HG03095 (cell line): ENCODE measurements at regions not wholly inside any gene's neighbourhood (a gene's known extent, or its start where the extent isn't known, plus 50 kb on each side); places are given as distances from the start of the nearest gene placed in this dataset.

Source experiments
- ATAC-seq: cut with Tn5 transposase; IDR thresholded peaks from one replicate; pipeline ENCODE4 v1.9.1; 2021; ENCODE audit warnings: moderate library complexity; ENCODE audit not compliant: unreplicated experiment

DNA sequence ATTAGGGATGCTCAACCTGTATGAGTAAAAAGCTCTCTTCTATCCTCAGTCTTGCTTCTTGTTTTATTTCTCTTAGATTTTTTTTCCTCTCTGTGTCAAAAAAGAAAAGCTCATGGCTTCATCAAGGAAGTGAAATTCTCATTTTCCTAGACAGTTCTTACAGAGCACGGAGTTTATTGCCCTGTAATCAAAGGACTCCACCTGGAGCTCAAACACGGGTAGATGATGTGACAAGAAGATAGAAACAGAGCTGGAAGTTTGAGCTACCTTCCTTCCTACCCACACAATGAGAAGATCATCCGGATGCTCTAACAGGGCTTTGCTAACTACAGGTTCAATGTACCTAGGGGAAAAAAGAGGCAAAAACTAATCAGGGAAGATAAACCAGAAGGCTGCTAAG is 564.8 kb downstream of the MED13L start:
- ATAC-seq, result no peak

- ATAC-seq, result no peak
These were observed 567.4 kb downstream of the MED13L start for GRCh38 chr12:115710104-115710564.

DNA sequence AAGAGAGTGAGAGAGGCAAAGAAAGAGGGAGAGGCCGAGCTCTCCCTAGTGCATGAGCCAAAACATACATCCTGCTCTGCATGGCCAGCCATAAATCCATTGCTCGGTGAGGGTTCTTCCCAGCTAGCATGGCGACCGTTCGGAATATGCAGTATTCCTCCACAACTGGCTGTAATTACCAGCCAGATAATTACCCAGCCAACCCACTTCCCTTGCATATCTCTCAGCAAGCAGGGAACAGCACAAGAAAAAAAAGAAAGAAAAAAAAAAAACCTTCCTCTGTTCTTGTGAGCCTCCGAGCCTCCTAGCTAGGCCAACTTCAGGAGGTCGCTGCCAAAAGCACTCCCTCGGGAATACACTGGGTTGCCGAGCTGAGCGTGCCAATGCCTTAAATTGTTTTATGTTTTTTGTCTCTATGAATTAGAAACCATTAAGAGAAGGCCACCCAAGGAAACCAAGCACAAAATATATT is 567.9 kb downstream of the MED13L start:
- no peak for ATAC-seq

DNA sequence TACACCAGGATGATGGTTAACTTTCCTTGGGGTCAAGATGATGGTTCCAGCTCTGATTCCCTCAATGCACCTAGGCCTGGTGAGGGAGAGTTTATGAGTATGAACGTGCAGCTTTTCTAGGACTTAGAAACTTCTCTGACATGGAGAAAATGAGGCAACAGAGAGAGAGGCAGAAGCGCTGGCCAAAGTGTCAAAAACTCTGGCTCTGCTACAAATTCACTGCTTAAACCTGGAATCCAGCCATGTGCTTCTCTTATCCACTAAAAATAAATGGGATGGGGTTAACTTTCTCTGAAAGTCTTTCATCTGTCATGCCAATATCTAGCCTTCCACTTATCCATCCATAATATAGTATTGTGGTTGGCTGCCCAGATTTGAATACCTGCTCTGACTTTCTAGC is 568.7 kb downstream of the MED13L start:
- no peak for ATAC-seq

DNA sequence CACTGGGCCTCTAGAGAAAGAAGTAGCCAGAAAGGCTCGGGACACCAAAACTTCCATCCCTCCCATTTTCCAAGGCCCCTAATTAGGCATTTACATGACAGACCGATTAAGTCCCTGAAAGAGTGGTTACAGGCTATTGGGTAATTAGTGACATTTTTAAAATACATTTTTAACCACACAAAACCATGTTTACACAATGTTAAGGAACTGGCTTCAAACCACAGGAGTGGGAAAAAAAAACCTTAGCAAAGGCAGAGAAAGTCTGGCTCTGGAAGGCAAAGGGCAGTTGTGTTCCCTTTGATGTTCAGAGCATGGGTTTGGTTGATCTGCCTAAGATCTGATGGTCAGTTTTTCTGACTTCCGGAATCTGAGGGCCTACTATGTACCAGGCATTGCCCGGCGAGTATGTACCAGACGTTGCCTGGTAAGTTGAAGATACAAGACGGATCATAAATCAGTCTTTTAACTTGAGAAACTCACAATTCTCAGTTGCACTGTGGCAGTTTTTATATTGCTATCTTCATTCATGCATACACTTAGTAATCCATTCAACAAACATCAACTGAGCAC is 576.5 kb downstream of the MED13L start:
- no peak for ATAC-seq

DNA sequence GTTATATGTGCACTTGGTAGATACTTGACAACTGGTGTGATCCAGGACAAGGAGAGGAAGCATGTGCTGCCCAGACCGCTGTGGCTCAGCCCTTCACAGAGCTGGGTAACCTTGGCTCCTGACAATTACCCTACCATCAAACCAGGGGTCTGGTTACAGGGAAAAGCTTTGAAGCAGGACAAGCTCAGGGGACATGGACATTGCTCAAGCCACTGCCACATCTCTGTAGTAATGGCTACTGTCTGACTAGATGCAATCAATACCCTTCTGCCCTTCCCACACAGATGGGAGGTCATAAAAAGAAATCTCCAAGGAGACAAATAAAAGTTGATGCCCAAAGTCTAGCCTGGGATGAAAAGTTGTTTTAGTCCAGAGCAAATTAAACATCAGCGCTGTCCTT is 577.4 kb downstream of the MED13L start:
- ATAC-seq, result no peak

DNA sequence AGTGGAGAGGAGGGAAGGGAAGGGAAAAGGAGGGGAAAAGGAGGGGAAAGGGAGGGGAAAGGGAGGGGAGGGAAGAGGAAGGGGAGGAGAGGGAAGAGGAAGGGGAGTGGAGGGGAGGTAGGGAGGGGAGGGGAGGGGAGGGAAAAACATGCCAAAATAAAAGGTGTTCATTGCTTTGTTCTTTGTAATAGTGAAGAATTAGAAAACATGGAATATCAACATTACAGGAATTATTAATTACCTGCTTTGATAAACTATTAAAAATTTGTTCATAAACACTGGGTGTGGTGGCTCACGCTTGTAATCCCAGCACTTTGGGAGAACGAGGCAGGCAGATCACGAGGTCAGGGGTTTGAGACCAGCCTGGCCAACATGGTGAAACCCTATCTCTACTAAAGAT is 579.2 kb downstream of the MED13L start:
- ATAC-seq, result no peak

DNA sequence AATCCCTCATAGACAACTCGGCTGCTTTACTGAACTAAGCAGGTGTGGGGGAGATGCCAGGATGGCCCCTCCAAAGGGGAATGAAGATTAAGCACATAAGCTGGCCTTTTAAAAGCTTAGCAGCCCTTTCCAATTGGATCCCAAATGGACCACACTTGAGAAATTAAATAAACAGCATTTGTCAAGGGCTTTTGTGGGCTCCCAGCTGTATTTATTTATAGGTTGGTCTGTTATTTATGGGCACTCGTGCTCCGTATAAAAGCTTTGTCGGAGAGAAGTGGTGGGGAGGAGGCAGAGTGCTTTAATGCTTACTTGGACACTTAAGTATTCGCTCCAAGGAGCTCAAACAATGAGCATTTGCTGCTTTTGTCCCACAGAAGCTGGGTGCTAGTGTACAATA is 580.2 kb downstream of the MED13L start:
- no peak for ATAC-seq

GRCh38 chr12:115694564-115694963 is 582.9 kb downstream of the MED13L start:
- ATAC-seq, result no peak

- no peak for ATAC-seq
These were observed 583.5 kb downstream of the MED13L start for GRCh38 chr12:115693970-115694369.

GRCh38 chr12:115691123-115691522 is 586.4 kb downstream of the MED13L start:
- ATAC-seq, result no peak

GRCh38 chr12:115687094-115687493 is 590.4 kb downstream of the MED13L start:
- no peak for ATAC-seq

DNA sequence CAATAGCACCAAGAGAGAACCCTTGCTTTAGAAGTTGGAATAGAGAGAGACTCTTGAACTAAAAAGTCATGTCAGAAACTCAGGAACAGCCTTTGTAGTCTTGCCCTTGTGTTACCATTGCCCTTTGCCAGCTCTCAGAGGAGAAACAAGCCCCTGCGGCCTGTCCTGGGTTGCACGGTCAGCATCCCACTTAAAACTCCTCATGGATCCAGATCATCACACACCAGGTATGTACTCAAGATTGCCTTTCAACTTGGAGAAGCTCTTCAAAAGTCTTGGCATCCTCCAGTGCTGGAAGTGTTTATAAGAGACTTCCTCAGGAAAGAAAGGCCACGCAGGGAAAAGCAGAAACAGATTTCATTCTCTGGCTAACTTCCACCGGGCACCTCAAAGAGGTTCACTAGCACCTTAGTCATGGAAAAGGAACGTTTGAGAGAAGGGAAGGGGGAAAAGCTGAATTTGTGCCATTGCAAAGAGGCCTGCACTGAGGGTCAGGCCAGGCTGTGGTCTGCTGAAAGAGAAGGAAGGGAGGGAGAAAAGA is 594.2 kb downstream of the MED13L start:
- ATAC-seq, result no peak

GRCh38 chr12:115680967-115681366 is 596.5 kb downstream of the MED13L start:
- no peak for ATAC-seq

GRCh38 chr12:115672506-115673080 is 604.9 kb downstream of the MED13L start:
- ATAC-seq, result no peak

GRCh38 chr12:115672086-115672485 is 605.4 kb downstream of the MED13L start:
- ATAC-seq, result no peak

- ATAC-seq, result no peak
These were observed 606.6 kb downstream of the MED13L start for GRCh38 chr12:115670869-115671268.

DNA sequence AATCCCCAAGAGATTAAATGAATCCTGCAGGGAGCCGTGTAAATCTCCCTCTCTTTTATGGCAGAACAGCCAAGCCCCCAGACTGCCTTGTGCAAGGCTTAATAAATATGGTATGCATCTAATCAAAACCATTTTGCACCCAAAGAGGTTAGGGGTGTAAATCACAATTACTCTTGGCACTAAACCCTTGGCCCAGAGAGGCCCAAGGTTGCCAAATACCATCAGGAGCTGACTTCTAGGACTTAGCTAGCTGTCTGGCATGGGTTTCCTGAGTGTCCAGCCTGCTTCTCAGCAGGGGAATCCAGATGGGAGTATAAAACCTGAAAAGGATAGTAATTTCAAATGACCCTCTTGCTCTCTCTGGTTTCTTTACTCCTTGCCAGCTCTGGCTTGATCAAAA is 610.4 kb downstream of the MED13L start:
- no peak for ATAC-seq

GRCh38 chr12:115666168-115666567 is 611.3 kb downstream of the MED13L start:
- no peak for ATAC-seq

GRCh38 chr12:115661112-115661511 is 616.4 kb downstream of the MED13L start:
- no peak for ATAC-seq

DNA sequence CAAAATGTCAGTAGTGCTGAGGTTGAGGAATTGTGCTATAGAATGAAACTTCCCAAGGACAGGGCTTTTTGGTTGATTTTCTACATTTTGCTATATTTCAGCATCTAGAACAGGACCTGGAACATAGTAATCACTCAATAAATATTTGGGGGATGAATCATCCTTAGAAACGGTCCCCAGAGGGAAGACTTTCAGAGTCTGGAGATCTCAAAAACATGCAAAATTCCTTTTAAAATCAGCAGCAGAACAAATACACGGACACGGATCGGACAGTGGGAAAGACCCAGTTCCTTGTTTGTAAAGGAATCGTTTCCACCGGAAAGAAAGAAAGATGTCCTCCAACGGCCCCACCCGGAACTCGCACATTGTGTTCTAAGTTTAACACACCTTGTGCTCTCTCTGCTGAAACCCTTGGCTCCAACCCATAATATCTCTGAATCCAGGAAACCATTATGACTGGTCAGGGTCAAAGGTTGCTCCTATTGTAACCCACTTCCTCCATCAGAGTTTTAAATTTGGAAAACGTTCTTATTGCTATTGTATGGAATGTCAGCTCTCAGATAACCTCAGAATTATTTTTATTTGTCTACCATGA is 617.2 kb downstream of the MED13L start:
- ATAC-seq, result no peak

GRCh38 chr12:115659422-115659821 is 618.1 kb downstream of the MED13L start:
- ATAC-seq, result no peak
